GM20000 (cell line): ENCODE measurements at regions not wholly inside any gene's neighbourhood (a gene's known extent, or its start where the extent isn't known, plus 50 kb on each side); places are given as distances from the start of the nearest gene placed in this dataset.

Experiments used
- DNase-seq: peaks from one replicate; pipeline ENCODE4 v3.0.0; 2012; ENCODE audit warnings: low spot score
- CTCF ChIP-seq: IDR thresholded peaks from 2 replicates; pipeline ENCODE4 v1.5.1; 2012; ENCODE audit warnings: mild to moderate bottlenecking, control low read depth; ENCODE audit errors: extremely low read depth, missing control alignments

- TF ChIP-seq CTCF = no peak
- DNase-seq = no peak
Observed at GRCh38 chr22:22074634-22075381, 92.2 kb upstream of the TOP3B start.

DNA sequence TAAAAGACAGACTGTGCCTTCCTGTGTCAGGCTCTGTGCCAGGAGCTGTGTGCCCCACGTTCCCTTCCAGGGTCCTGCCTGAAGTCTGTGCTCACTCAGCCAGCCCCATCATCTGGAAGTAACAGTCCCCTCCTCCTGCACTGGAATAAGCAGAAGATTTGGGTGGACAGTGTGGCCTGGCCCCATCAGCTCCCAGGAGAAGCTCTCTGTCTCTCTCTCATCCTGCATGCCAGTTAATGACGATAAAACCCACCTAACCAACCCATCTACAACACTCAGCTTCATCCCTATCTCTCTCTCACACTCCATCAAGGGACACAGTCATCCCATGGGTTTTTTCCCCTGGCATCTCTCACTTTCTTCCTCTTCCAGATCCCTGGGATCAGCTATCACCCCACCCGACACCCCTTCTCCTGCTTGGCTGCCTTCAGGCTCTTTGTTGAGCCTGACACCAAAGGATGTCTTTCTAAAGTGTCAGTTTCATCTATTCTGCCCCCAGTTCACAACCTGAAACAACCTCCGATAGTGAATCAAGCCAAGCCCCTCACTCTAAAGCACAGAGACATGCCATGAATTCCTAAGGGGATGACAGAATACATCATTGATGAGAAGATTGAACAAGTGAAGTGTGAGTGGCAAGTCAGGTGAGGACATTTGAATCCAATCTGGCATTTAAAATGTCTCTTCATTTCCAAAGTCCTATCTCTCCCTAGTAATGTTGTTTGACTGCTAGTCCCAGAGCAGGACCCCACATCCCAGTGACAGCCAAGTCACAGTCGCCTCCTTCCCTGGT lies 91.4 kb upstream of the TOP3B start:
- no peak for DNase-seq
- TF ChIP-seq CTCF = no peak

- no peak for TF ChIP-seq CTCF
- no peak for DNase-seq
Observed at GRCh38 chr22:22072169-22072836, 89.7 kb upstream of the TOP3B start.

DNA sequence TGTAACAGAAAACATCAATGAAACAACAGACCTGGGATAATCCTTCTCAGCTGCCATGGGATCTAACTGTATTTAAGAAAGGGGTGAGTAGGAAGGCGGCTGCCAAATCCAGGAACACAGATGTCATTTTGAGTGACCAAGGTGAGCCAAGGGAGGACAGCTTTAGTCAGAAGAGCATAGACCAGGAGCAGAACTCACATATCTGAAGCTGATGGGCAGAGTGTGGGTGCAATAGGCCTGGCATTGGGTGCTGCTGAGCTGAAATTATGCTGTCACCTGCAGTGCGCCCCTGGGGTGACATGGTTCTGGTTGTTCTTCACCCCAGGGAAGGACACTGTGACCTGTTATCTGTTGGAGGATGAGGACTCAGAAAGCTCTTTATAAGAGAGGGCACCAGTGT lies 88.9 kb upstream of the TOP3B start:
- TF ChIP-seq CTCF = no peak
- DNase-seq = no peak

GRCh38 chr22:22070371-22070824 lies 87.8 kb upstream of the TOP3B start:
- DNase-seq = no peak
- no peak for TF ChIP-seq CTCF

GRCh38 chr22:22069450-22070370 lies 87.1 kb upstream of the TOP3B start:
- TF ChIP-seq CTCF = no peak
- no peak for DNase-seq
